ENCODE measurements at regions not wholly inside any gene's neighbourhood (a gene's known extent, or its start where the extent isn't known, plus 50 kb on each side); places are given as distances from the start of the nearest gene placed in this dataset.

- TF ChIP-seq CTCF (conservative IDR thresholded peaks at IDR 0.05) (no peak), ZFX (IDR thresholded peaks at IDR 0.05) (no peak)
Observed at GRCh38 chr12:45546545-45546944, 183.0 kb upstream of the ARID2 start.
